ENCODE measurements at regions not wholly inside any gene's neighbourhood (a gene's known extent, or its start where the extent isn't known, plus 50 kb on each side); places are given as distances from the start of the nearest gene placed in this dataset.

DNA sequence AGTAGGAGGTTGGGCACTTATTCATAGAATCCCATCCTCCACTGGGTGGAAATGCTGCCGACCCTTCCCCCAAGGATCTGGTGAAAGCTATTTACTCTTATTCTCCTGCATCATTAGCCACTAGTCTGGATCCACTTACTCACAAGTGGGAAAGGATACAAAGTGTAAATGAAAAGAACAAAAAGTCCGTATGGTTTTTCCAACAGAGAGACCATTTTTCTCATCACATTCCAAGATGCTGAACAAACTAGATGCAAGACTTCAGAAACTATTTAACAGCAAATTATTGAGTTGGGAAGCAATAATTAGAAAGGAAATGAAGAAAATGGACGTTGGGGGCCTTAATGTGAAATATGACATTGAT lies 242.4 kb upstream of the GLI3 start:
- FAIRE-seq (no peak), ATAC-seq (no peak), DNase-seq (ENCODE audit: extremely low read depth in 1 of 4, low spot score in 3 of 4) (no peak)
- BruUV-seq (replicated peaks): no TSS peak
- no peaks in the 10 kb centered on the region for H3K9me3 ChIP-seq (replicated peaks; ENCODE audit: control insufficient read depth, insufficient read depth, low read depth, low read length)
- H3K9me1 ChIP-seq (ENCODE audit: control insufficient read depth, insufficient read depth, low read length): no peaks in the 10 kb centered on the region
- no peak overlapping the region for H3K27ac ChIP-seq (ENCODE audit: extremely low read depth, low read depth, low read length)
- H3K79me2 ChIP-seq (ENCODE audit: control insufficient read depth, insufficient read depth, low read length): no peaks in the 10 kb centered on the region
- ChIA-PET POLR2A (no interaction called here), CTCF (ENCODE audit: low intra/inter-chr PET ratio) (no interaction called here)
- in situ Hi-C loops (cut with MboI) (no loop called here), intact Hi-C loops (cut with micrococcal nuclease) (no loop called here)
- H3K27me3 ChIP-seq (ENCODE audit: control insufficient read depth in 2 of 2, insufficient read depth in 2 of 2, low read length in 2 of 2): no peaks in the 10 kb centered on the region
- no peaks in the 10 kb centered on the region for H3K36me3 ChIP-seq (ENCODE audit: control insufficient read depth, insufficient read depth, low read length)
- no peaks in the 10 kb centered on the region for H3K4me1 ChIP-seq (replicated peaks in 1 of 2; ENCODE audit: control insufficient read depth in 2 of 2, insufficient read depth in 2 of 2, low read length in 2 of 2)
- H3K9ac ChIP-seq (ENCODE audit: insufficient read depth in 1 of 2, low read depth in 2 of 2, low read length in 2 of 2): no peak overlapping the region
- no peaks in the 10 kb centered on the region for H4K20me1 ChIP-seq (replicated peaks; ENCODE audit: control insufficient read depth, insufficient read depth, low read length)
- TF ChIP-seq, protein P1, sequence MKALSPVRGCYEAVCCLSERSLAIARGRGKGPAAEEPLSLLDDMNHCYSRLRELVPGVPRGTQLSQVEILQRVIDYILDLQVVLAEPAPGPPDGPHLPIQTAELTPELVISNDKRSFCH (CRISPR knock-in tag; IDR thresholded peaks at IDR 0.05): no peak
- TF ChIP-seq, protein P1 (tag; IDR thresholded peaks at IDR 0.05): no peak
- TF ChIP-seq, protein P2, sequence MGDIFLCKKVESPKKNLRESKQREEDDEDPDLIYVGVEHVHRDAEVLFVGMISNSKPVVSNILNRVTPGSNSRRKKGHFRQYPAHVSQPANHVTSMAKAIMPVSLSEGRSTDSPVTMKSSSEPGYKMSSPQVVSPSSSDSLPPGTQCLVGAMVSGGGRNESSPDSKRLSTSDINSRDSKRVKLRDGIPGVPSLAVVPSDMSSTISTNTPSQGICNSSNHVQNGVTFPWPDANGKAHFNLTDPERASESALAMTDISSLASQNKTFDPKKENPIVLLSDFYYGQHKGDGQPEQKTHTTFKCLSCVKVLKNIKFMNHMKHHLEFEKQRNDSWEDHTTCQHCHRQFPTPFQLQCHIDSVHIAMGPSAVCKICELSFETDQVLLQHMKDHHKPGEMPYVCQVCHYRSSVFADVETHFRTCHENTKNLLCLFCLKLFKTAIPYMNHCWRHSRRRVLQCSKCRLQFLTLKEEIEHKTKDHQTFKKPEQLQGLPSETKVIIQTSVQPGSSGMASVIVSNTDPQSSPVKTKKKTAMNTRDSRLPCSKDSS (IDR thresholded peaks at IDR 0.05; ENCODE audit: low read depth, partially characterized antibody): no peak
- H3K4me3 ChIP-seq: no peak overlapping the region
- H2AFZ ChIP-seq (ENCODE audit: low read depth, low read length): no peak overlapping the region
- no peak overlapping the region for H3K4me2 ChIP-seq (ENCODE audit: insufficient read depth, low read length)
- 0% methylated on average over 3 of the region's 3 CpGs for WGBS (ENCODE audit: insufficient coverage, low coverage, missing lambda C conversion rate)

DNA sequence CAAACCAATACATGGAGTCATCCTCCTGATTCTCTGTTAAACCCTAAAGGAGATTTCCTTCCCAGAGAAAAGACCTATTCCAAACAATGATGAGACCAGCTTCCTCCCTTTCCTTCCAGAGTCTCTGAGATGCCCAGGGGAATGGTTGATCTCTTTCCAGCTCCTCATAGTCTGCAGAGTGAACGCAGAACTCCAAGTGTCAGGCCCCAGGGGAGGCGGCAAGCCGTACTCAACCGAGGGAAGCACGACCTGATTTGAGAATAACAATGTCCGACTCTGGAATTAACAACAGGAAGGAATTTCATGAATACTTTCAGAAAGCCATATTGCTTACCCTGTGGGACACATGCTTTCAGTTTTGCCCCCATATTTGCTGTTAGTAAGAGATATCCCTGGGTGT lies 241.7 kb upstream of the GLI3 start:
- Histone ChIP-seq H3K9me3 (replicated peaks; ENCODE audit: control insufficient read depth, insufficient read depth, low read depth, low read length) (no peaks in the 10 kb centered on the region), H3K27ac (ENCODE audit: extremely low read depth, low read depth, low read length) (no peak overlapping the region), H3K9ac (ENCODE audit: insufficient read depth in 1 of 2, low read depth in 2 of 2, low read length in 2 of 2) (no peak overlapping the region), H4K20me1 (replicated peaks; ENCODE audit: control insufficient read depth, insufficient read depth, low read length) (no peaks in the 10 kb centered on the region), H2AFZ (ENCODE audit: low read depth, low read length) (no peak overlapping the region), H3K4me2 (ENCODE audit: insufficient read depth, low read length) (no peak overlapping the region), H3K4me3 (no peak overlapping the region), H3K4me1 (replicated peaks in 1 of 2; ENCODE audit: control insufficient read depth in 2 of 2, insufficient read depth in 2 of 2, low read length in 2 of 2) (no peaks in the 10 kb centered on the region), H3K79me2 (ENCODE audit: control insufficient read depth, insufficient read depth, low read length) (no peaks in the 10 kb centered on the region), H3K9me1 (ENCODE audit: control insufficient read depth, insufficient read depth, low read length) (no peaks in the 10 kb centered on the region), H3K27me3 (ENCODE audit: control insufficient read depth in 2 of 2, insufficient read depth in 2 of 2, low read length in 2 of 2) (no peaks in the 10 kb centered on the region), H3K36me3 (ENCODE audit: control insufficient read depth, insufficient read depth, low read length) (no peaks in the 10 kb centered on the region)
- BruUV-seq (replicated peaks): no TSS peak
- WGBS (ENCODE audit: insufficient coverage, low coverage, missing lambda C conversion rate): 3% methylated on average over 6 of the region's 6 CpGs
- intact Hi-C loops (cut with micrococcal nuclease): no loop called here
- POLR2A ChIA-PET: interaction anchor here (0.6 kb wide), 1 partner anchor 11 kb away, joined by 3 read pairs; no protein-coding TSS in a partner anchor
- ATAC-seq: no peak
- no peak for FAIRE-seq
- no peak for TF ChIP-seq HDAC3 (IDR thresholded peaks at IDR 0.05; ENCODE audit: borderline replicate concordance, partially characterized antibody)
- CTCF ChIA-PET (ENCODE audit: low intra/inter-chr PET ratio): no interaction called here
- in situ Hi-C loops (cut with MboI): no loop called here
- DNase-seq (ENCODE audit: extremely low read depth in 1 of 4, low spot score in 3 of 4): no peak

Data from K562 (cell line).